GM12891 (cell line): ENCODE measurements at regions not wholly inside any gene's neighbourhood (a gene's known extent, or its start where the extent isn't known, plus 50 kb on each side); places are given as distances from the start of the nearest gene placed in this dataset.
"Not testable (repeated sequence)": the region's sequence is repeated elsewhere in the genome, so short reads cannot be mapped to it uniquely, and the experiment has no call there.

Experiments used
- DNase-seq: peaks from one replicate; pipeline ENCODE4 v3.0.0; 2011; ENCODE audit warnings: low spot score; ENCODE audit not compliant: insufficient read length
- FAIRE-seq: peaks from 2 replicates; lab custom pipeline; 2011; peaks lifted over from hg19 to GRCh38; lab: Jason Lieb, UNC
- PAX5 ChIP-seq: IDR thresholded peaks from 2 replicates; pipeline ENCODE4 v1.6.1; 2011; ENCODE audit warnings: low read length, moderate library complexity, mild to moderate bottlenecking; ENCODE audit not compliant: insufficient read depth, severe bottlenecking
- POLR2A ChIP-seq: IDR thresholded peaks from 2 replicates; pipeline ENCODE4 v1.6.1; 2011; ENCODE audit warnings: low read depth, low read length, control low read depth
- POLR2AphosphoS5 ChIP-seq: IDR thresholded peaks from 2 replicates; pipeline ENCODE4 v1.6.1; 2011; ENCODE audit warnings: low read depth, low read length, control low read depth
- POU2F2 ChIP-seq: IDR thresholded peaks from 2 replicates; pipeline ENCODE4 v1.6.1; 2011; ENCODE audit warnings: low read depth, mild to moderate bottlenecking, control low read depth, low read length, moderate library complexity
- SPI1 ChIP-seq: IDR thresholded peaks from 2 replicates; pipeline ENCODE4 v1.6.1; 2011; ENCODE audit warnings: low read depth, low read length, control low read depth
- TAF1 ChIP-seq: IDR thresholded peaks from 2 replicates; pipeline ENCODE4 v1.6.1; 2011; ENCODE audit warnings: low read depth, low read length, control low read depth

DNA sequence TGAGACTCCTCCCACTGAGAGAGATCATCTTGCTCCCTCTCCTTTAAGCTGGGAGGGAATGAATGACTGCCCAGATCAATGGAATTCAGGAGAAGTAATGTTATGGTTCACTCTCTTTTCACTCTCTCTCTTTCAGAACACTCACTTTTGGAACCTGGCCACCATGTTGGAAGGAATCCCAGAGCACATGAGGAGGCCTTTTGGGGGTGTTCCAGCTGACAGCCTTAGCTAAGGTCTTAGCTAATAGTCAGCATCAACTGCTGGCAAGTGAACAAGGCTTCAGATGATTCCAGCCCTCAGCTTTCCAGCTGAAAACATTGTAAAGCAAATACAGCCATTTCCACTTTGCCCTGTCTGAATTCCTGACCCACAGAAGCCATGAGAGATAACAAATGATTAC is 124.0 kb upstream of the CLNK start:
- FAIRE-seq (peak; percentile 5), DNase-seq (no peak)
- no peak for TF ChIP-seq SPI1
- no peak for TF ChIP-seq POLR2A
- no peak for TF ChIP-seq POU2F2
- no peak for TF ChIP-seq POLR2AphosphoS5
- no peak for TF ChIP-seq PAX5
- no peak for TF ChIP-seq TAF1

DNA sequence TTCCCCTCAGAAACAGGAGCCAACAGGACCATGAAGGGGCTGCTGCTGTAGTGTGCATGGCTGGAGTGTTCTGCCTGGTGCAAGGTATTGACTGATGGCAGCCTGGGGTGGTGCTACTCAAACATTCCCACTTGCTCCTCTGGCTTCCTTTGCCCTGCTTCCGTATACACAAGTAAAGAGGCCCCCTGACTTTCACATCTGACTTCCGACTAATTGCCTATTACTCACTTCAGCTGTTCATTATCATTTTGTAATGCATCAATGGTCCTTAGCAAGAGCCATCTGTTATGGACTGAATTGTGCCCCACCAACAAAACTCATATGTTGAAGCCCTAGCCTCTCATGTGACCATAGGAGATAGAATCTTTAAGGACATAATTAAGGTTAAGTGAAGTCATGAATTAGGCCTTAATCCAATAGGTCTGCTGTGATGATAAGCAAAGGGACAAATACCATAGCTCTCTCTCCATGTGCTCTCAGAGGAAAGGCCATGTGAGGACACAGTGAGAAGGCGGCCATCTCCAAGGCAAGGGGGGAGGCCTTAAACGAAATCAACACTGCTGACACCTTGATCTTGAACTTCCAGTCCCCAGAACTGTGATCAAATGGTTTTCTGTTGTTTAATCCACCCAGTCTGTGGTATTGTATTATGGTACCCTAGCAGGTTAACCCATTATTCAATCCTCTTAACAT is 122.5 kb upstream of the CLNK start:
- no peak for DNase-seq
- TF ChIP-seq TAF1 (no peak), PAX5 (no peak), POU2F2 (no peak), POLR2A (no peak), POLR2AphosphoS5 (no peak), SPI1 (no peak)
- no peak for FAIRE-seq

DNA sequence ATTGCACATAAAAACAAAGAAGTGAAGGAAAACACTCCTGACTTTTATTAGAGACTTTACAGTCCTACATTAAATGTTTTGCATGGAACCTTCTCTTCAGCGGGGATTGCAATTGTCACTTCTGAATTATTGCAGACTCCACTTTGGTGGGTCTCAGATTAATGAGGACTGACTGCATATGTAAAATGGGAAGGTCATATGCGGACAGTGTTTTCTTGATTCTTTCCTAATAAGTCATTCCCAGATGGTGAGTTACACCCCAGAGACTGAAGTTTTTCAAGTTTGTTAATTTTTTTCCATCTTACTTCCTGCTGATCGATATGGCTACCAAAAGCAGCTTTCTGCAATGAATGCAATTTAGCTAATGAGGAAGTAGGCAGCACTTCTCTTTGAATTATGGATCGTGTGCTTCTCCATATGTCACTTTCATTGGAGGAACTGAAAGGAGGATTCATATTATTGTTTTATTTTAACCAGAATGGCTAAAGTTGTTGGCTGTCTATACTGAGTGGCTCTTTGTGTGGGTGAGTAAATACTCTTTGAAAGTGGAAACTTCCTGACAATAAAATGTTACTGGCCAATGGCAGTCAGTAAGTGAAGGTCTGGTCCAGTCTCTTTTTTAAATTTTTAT is 119.3 kb upstream of the CLNK start:
- TF ChIP-seq POU2F2 (no peak), SPI1 (peak; percentile 59), PAX5 (no peak), POLR2A (no peak), POLR2AphosphoS5 (no peak), TAF1 (no peak)
- DNase-seq: no peak
- no peak for FAIRE-seq

GRCh38 chr4:10787365-10787764 is 102.8 kb upstream of the CLNK start:
- no peak for FAIRE-seq
- TF ChIP-seq SPI1 (no peak), PAX5 (no peak), POLR2A (no peak), TAF1 (no peak), POLR2AphosphoS5 (no peak)
- DNase-seq: no peak

GRCh38 chr4:10784621-10785020 is 100.1 kb upstream of the CLNK start:
- FAIRE-seq (no peak), DNase-seq (no peak)
- TF ChIP-seq TAF1 (no peak), POLR2A (no peak), POLR2AphosphoS5 (no peak), POU2F2 (no peak), PAX5 (no peak), SPI1 (no peak)

DNA sequence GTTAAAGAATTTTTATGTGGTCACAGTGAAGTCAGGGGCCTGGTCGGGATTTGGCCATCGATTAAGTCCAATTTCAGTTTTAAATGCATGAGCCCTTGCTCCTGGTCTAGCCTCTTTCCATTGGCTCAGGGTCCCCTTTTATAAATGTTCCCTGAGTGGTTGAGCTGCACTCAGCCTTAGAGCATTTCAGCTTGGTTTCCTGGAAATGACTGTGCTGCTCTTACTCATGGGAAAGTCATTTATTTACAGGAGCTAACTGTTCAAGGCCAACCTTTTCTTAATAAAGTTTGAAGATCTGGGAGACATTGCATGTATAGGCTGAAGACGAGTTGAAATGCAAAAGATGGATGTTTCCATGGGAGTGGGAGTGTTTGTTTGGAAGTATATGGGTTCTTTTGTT is 98.8 kb upstream of the CLNK start:
- no peak for FAIRE-seq
- DNase-seq: no peak
- TF ChIP-seq PAX5: no peak
- no peak for TF ChIP-seq POLR2A
- TF ChIP-seq TAF1: no peak
- TF ChIP-seq SPI1: no peak
- TF ChIP-seq POU2F2: no peak
- no peak for TF ChIP-seq POLR2AphosphoS5

DNA sequence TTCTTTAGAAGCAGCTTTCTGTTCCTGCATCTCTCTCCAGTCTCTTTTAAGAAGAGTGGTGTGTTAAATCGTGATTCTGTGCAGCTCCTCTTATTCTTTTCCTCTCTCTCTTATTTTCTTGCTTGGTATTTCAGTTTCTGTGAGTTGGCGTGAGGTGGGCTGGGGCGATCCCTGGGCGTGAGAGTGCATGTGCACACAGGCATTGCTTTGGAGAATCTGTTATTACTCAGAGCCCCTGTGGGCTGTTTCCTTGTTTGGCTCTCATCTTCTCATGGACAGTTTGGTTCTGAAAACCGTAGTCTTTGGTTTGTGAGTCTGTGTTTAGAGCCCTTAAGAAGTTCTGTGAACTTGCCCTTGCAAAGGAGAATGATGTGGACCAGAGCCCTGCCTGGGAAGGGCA is 97.2 kb upstream of the CLNK start:
- DNase-seq: no peak
- TF ChIP-seq POLR2AphosphoS5 (no peak), POLR2A (no peak), POU2F2 (no peak), TAF1 (no peak), SPI1 (no peak), PAX5 (no peak)
- no peak for FAIRE-seq

- DNase-seq, FAIRE-seq: not testable (repeated sequence)
These were observed 96.2 kb upstream of the CLNK start for GRCh38 chr4:10780803-10781202.

DNA sequence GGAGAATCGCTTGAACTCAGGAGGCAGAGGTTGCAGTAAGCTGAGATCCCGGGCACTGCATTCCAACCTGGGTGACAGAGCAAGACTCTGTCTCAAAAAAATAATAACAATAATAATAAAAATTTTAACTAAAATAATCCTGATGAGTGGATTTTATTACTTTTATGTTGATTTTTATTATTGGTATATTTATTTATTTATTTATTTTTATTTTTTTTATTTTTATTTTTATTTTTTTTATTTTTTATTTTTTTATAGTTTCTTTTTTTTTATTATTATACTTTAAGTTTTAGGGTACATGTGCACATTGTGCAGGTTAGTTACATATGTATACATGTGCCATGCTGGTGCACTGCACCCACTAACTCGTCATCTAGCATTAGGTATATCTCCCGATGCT is 90.6 kb upstream of the CLNK start:
- not testable (repeated sequence) for DNase-seq, FAIRE-seq

GRCh38 chr4:10773656-10774055 is 89.1 kb upstream of the CLNK start:
- no peak for DNase-seq

DNA sequence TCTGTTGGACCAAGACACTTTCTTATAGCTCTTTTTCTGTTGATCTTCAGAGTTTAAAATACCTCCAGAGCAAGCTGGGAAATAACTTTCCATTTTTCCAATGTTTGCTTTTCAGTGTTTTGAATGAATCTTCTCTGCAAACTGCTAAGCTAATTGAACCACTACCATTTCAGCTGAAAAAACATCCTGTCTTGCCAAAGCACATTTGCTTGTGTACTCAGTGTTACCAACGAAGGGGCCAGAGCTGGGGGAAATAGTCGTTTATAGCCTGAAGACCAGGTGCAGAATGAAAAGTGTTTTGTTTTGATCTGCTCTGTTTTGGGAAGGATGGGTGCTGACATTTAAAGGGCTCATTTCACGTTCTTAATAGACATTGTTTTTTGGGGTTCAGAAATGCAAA is 88.4 kb upstream of the CLNK start:
- TF ChIP-seq POLR2AphosphoS5 (no peak), SPI1 (no peak), POLR2A (no peak), TAF1 (no peak), PAX5 (no peak), POU2F2 (no peak)
- peak; percentile 5 for FAIRE-seq
- DNase-seq: no peak

More at GRCh38 chr4:10773656-10774055, 89.1 kb upstream of the CLNK start:
- no peak for FAIRE-seq
- TF ChIP-seq SPI1 (no peak), PAX5 (no peak), POLR2AphosphoS5 (no peak), TAF1 (no peak), POLR2A (no peak), POU2F2 (no peak)
